ENCODE measurements at regions not wholly inside any gene's neighbourhood (a gene's known extent, or its start where the extent isn't known, plus 50 kb on each side); places are given as distances from the start of the nearest gene placed in this dataset.

DNA sequence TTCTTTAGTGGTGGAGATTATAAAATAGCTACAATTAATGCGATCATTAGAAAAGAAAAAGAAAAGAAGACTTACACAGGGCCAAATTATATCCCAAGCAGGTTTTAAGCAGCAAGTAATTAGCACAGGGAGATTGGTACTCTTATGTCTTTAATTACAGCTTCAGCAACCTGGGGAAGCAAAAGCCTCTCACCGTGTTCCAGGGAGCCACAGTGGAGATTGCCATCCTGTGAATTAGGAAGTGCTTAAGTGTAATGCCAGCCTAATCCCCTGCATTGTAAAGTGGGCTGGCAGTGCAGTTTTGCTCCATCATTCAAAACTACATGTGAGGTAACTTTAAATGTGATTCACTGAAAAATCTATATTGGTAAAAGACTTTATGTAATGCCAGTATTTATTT, 533.5 kb upstream of the COBL start:
- no peak for TF ChIP-seq POLR2A (IDR thresholded peaks at IDR 0.05)
- TF ChIP-seq CTCF (IDR thresholded peaks at IDR 0.05): no peak

All from right lobe of liver (tissue), 4 donors.